Mesothelial cell of epicardium (in vitro differentiated cells): ENCODE measurements at regions not wholly inside any gene's neighbourhood (a gene's known extent, or its start where the extent isn't known, plus 50 kb on each side); places are given as distances from the start of the nearest gene placed in this dataset.
"Not testable (repeated sequence)": the region's sequence is repeated elsewhere in the genome, so short reads cannot be mapped to it uniquely, and the experiment has no call there.

ENCODE experiments used
- DNase-seq, 2 experiments: peaks; one replicate each; pipeline ENCODE4 v3.0.0; 2021; ENCODE audit warnings: low spot score in 2 of 2; ENCODE audit not compliant: unreplicated experiment in 2 of 2
- H3K27ac Mint-ChIP-seq: 2 replicates; pipeline ENCODE4 v1.8.0; 2021; ENCODE audit warnings: mixed read lengths
- H3K27me3 Mint-ChIP-seq: 2 replicates; pipeline ENCODE4 v1.8.0; 2021; ENCODE audit warnings: low read depth, mixed read lengths
- H3K36me3 Mint-ChIP-seq: 2 replicates; pipeline ENCODE4 v1.8.0; 2021; ENCODE audit warnings: mixed read lengths
- H3K4me1 Mint-ChIP-seq: 2 replicates; pipeline ENCODE4 v1.8.0; 2021; ENCODE audit warnings: mixed read lengths
- H3K4me3 Mint-ChIP-seq: 2 replicates; pipeline ENCODE4 v1.8.0; 2021; ENCODE audit warnings: mild to moderate bottlenecking, moderate library complexity, mixed read lengths
- H3K9me3 Mint-ChIP-seq: 2 replicates; pipeline ENCODE4 v1.8.0; 2021; ENCODE audit warnings: mixed read lengths

DNA sequence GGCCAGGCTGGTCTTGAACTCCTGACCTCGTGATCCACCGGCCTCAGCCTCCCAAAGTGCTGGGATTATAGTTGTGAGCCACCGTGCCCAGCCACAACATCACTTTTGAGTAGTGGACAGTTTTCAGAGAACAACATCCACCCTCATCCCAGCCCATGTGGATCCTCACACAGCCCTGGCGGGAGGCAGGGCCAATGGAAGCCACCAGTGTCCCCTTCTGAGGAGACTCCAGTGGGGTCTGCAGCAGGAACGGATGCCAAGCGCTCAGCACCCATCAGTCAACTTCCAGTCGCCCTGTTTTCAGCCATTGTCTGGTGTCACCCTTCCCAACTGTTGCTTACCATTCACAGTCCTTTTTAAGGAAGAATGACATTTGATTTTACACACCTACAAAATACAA is 302.5 kb downstream of the BCL2L11 start:
- not testable (repeated sequence) for H3K4me1 Mint-ChIP-seq, H3K27me3 Mint-ChIP-seq, H3K36me3 Mint-ChIP-seq, DNase-seq, H3K27ac Mint-ChIP-seq, H3K4me3 Mint-ChIP-seq, H3K9me3 Mint-ChIP-seq

GRCh38 chr2:111424176-111424575 is 303.5 kb downstream of the BCL2L11 start:
- not testable (repeated sequence) for H3K9me3 Mint-ChIP-seq, H3K27ac Mint-ChIP-seq, DNase-seq, H3K36me3 Mint-ChIP-seq, H3K4me1 Mint-ChIP-seq, H3K4me3 Mint-ChIP-seq
- peaks cover 12% of the 10 kb centered on the region for H3K27me3 Mint-ChIP-seq

DNA sequence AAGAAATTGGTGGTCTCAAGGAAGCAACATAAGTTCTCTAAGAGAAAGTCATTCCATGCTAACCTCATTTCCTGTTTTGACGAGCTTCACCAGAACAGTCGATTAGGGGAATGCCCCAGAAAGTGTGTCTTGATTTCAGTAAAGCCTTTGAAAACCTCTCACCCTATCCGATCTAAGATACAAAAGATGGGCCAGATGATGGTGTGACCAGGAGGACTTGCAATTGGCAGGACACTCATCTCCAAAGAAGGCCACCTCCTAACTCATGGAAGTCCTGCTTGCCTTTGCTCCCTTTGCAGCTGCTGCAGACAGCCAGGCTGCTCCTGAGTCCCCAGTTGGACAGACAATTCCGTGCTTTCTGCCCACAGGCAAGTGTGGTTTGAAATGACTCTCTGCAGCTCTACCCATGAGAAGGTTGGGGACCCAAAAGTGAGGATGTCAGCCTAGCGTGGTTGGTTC is 304.2 kb downstream of the BCL2L11 start:
- H3K9me3 Mint-ChIP-seq, DNase-seq, H3K4me1 Mint-ChIP-seq, H3K36me3 Mint-ChIP-seq, H3K27ac Mint-ChIP-seq, H3K4me3 Mint-ChIP-seq: not testable (repeated sequence)
- peaks cover 12% of the 10 kb centered on the region for H3K27me3 Mint-ChIP-seq

DNA sequence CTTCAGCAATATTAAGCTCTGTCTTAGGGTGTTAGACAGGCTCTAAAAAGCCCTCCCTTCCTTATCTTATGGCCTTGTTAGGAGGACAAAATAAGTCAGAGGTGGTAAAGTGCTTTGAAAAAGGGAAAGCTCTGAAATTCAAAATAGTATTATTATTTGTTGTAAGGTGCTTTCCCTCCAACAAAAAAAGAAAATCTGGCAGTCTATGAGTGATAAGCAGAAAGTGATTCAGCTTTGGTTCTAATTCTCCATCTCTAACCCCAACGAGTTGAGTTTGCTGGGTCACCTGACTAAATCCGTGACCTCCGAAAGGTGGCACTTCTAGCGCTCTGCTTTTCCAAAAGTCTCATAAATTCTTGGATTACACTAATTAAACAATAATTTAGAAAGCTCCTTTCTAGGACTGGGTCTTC is 305.1 kb downstream of the BCL2L11 start:
- H3K9me3 Mint-ChIP-seq, DNase-seq, H3K27ac Mint-ChIP-seq, H3K4me3 Mint-ChIP-seq, H3K36me3 Mint-ChIP-seq, H3K4me1 Mint-ChIP-seq: not testable (repeated sequence)
- peaks cover 10% of the 10 kb centered on the region for H3K27me3 Mint-ChIP-seq

- H3K4me1 Mint-ChIP-seq, H3K27ac Mint-ChIP-seq, H3K27me3 Mint-ChIP-seq, DNase-seq, H3K9me3 Mint-ChIP-seq, H3K36me3 Mint-ChIP-seq, H3K4me3 Mint-ChIP-seq: not testable (repeated sequence)
Observed at GRCh38 chr2:111427346-111427745, 306.6 kb downstream of the BCL2L11 start.

DNA sequence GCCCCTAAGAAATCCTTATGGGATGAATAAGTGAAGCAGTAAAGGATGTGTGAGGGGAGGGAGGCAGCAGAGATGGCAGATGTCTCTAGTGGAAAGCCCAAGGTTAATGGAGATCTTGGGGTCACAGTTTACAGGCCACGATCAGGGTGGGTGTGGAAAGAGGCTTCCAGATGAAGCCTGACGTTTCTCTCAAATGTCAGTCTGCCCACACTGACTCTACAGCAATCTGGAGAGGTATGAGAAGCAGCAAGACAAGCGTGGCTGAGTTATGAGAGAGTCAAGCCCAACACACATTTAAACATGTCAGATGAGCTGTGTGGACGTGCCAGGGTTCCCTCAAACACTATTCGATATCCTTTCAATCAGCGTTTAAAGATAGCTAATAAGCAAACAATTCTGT is 308.2 kb downstream of the BCL2L11 start:
- not testable (repeated sequence) for H3K36me3 Mint-ChIP-seq, H3K27ac Mint-ChIP-seq

DNA sequence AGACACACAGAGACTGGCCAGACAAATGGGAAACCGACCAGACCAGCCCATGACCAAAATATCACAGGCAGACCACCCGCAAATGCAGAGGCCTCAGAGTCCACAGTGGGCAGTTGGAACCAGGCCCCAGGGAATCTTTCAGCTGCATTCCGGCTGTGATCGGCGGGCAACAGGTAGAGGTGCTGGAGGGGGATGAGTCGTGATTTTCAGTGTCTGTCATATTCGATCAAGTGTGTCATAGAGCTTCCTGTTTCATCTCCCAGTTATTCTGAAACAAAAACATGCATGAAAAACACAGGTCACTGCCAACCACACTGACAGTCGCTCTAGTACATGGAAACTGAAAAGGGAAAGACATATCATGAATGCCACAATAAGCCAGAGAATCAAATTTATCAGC is 308.6 kb downstream of the BCL2L11 start:
- H3K4me3 Mint-ChIP-seq, H3K9me3 Mint-ChIP-seq, H3K36me3 Mint-ChIP-seq, H3K27me3 Mint-ChIP-seq, H3K4me1 Mint-ChIP-seq, H3K27ac Mint-ChIP-seq, DNase-seq: not testable (repeated sequence)

More for the DNA sequence above, 308.2 kb downstream of the BCL2L11 start:
- not testable (repeated sequence) for H3K27me3 Mint-ChIP-seq, H3K9me3 Mint-ChIP-seq, H3K4me3 Mint-ChIP-seq, H3K4me1 Mint-ChIP-seq, DNase-seq

DNA sequence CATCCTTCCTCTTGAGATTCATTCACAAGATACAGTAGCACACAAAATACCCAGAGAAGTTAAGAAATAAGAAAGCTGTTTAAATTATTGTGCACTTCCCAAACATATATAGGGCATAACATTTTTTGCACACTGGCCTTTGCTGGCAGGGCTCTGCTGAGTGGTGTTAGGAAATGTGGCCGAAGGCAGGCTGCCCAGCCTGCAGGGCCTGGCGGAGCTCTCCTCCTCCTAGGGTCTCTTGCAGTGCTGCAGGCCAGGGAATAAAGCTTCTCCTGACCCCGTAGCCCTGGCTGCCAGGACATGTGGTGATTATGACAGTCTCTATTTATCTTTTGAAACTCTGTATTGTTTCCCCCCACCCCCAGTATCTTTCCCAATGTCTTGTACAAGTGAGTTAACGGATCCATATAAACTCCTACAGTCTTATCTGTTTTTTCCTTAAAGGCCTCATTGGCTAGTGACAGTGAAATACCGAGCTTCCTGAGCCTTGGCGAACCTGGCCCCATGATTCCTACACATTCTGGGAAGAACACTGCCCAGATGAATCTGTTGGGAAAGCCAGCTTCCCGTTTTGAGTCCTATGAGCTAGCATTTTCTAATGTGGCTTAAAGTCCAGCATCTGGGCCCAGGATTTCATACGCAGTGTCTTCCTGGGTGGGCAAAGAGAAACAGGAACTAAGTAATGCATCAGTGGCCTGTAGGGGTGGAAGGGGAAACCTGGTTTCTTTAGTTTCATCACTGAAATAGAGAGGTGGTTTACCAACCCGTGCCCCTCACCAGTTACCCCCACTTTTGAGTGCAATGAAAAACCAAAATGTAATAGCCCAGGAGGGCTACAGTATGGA is 310.3 kb downstream of the BCL2L11 start:
- not testable (repeated sequence) for H3K27me3 Mint-ChIP-seq, H3K4me1 Mint-ChIP-seq, H3K27ac Mint-ChIP-seq, H3K4me3 Mint-ChIP-seq, H3K36me3 Mint-ChIP-seq, H3K9me3 Mint-ChIP-seq, DNase-seq

- H3K36me3 Mint-ChIP-seq, H3K4me1 Mint-ChIP-seq, DNase-seq, H3K9me3 Mint-ChIP-seq, H3K27me3 Mint-ChIP-seq, H3K27ac Mint-ChIP-seq, H3K4me3 Mint-ChIP-seq: not testable (repeated sequence)
Observed at GRCh38 chr2:111432423-111432822, 311.7 kb downstream of the BCL2L11 start.

- H3K27me3 Mint-ChIP-seq, DNase-seq, H3K36me3 Mint-ChIP-seq, H3K9me3 Mint-ChIP-seq, H3K4me1 Mint-ChIP-seq, H3K27ac Mint-ChIP-seq, H3K4me3 Mint-ChIP-seq: not testable (repeated sequence)
Observed at GRCh38 chr2:111432916-111433499, 312.3 kb downstream of the BCL2L11 start.

DNA sequence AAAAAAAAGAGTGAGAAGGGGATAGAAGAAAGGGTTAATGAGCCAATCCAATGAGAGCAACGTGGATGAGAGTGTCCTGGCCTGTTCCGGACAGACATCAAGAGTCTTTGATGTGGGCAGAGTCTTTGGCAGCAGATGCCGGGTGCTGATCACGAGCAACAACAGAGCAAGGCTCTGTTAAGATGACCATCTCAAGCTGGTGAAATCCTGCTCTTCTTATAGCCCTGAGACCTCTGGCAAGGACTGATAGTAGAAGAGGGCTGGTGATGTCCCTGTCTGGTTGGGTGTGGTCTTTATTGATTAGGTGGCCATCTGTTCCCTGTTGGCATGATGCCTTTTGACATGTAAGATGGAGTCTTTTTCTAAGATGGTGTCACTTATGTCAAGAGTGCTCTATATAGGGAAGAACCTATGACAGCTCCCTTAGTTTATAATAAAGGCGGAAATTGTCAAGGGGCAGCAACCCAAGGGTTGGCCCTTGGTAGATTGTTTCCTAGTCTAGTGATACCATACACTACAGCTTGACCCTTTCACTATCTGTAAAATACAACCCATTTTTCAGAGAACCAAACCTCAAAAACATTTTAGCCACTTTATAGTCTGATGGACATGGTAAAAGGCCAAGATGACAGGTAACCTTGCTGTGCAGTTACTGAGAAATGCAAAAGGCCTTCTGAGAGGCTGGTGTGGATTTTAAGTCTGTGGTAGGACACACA is 313.3 kb downstream of the BCL2L11 start:
- DNase-seq, H3K27me3 Mint-ChIP-seq, H3K9me3 Mint-ChIP-seq, H3K36me3 Mint-ChIP-seq, H3K27ac Mint-ChIP-seq, H3K4me3 Mint-ChIP-seq, H3K4me1 Mint-ChIP-seq: not testable (repeated sequence)

- H3K9me3 Mint-ChIP-seq, H3K4me1 Mint-ChIP-seq, H3K36me3 Mint-ChIP-seq, DNase-seq, H3K27ac Mint-ChIP-seq, H3K4me3 Mint-ChIP-seq, H3K27me3 Mint-ChIP-seq: not testable (repeated sequence)
Observed at GRCh38 chr2:111434608-111434939, 313.9 kb downstream of the BCL2L11 start.

GRCh38 chr2:111435553-111436310 is 315.0 kb downstream of the BCL2L11 start:
- H3K36me3 Mint-ChIP-seq, H3K4me1 Mint-ChIP-seq, H3K27ac Mint-ChIP-seq, H3K27me3 Mint-ChIP-seq, DNase-seq, H3K9me3 Mint-ChIP-seq, H3K4me3 Mint-ChIP-seq: not testable (repeated sequence)

- not testable (repeated sequence) for H3K4me1 Mint-ChIP-seq, H3K27me3 Mint-ChIP-seq, H3K9me3 Mint-ChIP-seq, H3K36me3 Mint-ChIP-seq, H3K27ac Mint-ChIP-seq, H3K4me3 Mint-ChIP-seq, DNase-seq
Observed at GRCh38 chr2:111436411-111436810, 315.7 kb downstream of the BCL2L11 start.
